Tibial artery (tissue), 4 donors: ENCODE measurements at regions not wholly inside any gene's neighbourhood (a gene's known extent, or its start where the extent isn't known, plus 50 kb on each side); places are given as distances from the start of the nearest gene placed in this dataset.

Source experiments
- DNase-seq, 2 donors: peaks; one replicate each; pipeline ENCODE4 v3.0.0-alpha.2; 2019
- H3K27ac ChIP-seq, 2 donors: fragments of 200-600 bp; sonication (generic) in 1 of 2; 1 replicate in 1 of 2; 2 replicates in 1 of 2; pipeline ENCODE4 v1.5.1; 2018 to 2019; ENCODE audit warnings: mild to moderate bottlenecking in 1 of 2
- H3K27me3 ChIP-seq, 2 donors: fragments of 200-600 bp; sonication (generic) in 1 of 2; one replicate each; pipeline versions ENCODE4 v1.5.1 to v1.6.0; 2016 to 2019
- H3K36me3 ChIP-seq, 3 donors: fragments of 200-600 bp; sonication (generic) in 2 of 3; one replicate each; pipeline ENCODE4 v1.5.1; 2016 to 2019; ENCODE audit warnings: mild to moderate bottlenecking in 2 of 3
- H3K4me1 ChIP-seq, 4 donors: fragments of 200-600 bp; sonication (generic) in 2 of 4; 1 replicate in 3 of 4; 2 replicates in 1 of 4; pipeline ENCODE4 v1.5.1; 2016 to 2019
- H3K4me3 ChIP-seq, 2 donors: fragments of 200-600 bp; sonication (generic) in 1 of 2; 1 replicate in 1 of 2; 2 replicates in 1 of 2; pipeline ENCODE4 v1.5.1; 2018 to 2019; ENCODE audit warnings: mild to moderate bottlenecking in 2 of 2
- H3K9me3 ChIP-seq, 3 donors: fragments of 200-600 bp; sonication (generic) in 1 of 3; one replicate each; pipeline ENCODE4 v1.5.1; 2016 to 2019
- intact Hi-C: fragments of 100-400 bp; cut with DNase I; formaldehyde crosslinking; loops from one replicate; pipeline ENCODE4 v1.15.0; 2023; ENCODE audit warnings: low total_unique reads
- TF ChIP-seq, protein P1 (sequence below), 2 experiments: fragments of 200-600 bp in 1 of 2; fragments of 450-650 bp in 1 of 2; IDR thresholded peaks; one replicate each; pipeline ENCODE4 v1.5.1; 2017 to 2019; ENCODE audit warnings: antibody characterized with exemption in 2 of 2, mild to moderate bottlenecking in 1 of 2, moderate library complexity in 1 of 2

DNA sequence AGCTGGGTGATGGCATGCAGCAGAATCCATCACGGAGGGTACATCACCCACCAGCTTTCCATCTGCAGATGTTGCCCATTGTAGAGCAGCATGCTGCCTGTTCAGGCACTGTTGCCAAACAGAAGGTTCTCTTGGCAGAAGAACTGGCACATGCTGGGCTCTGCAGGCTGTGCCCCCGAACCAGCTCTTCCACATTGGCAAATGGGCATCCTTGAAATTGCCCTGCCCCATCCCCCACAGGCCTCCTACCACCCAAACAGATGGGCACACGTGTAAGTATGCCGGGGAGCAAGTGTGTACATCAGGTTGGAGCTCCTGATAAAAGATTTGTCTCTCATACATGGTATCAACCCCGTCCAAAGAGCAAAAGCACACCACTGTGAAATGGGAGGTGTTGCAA is 220.3 kb upstream of the TAS2R1 start:
- no peaks in the 10 kb centered on the region for H3K4me1 ChIP-seq
- H3K27ac ChIP-seq: no peak overlapping the region
- no peaks in the 10 kb centered on the region for H3K27me3 ChIP-seq
- intact Hi-C loops: no loop called here
- no peaks in the 10 kb centered on the region for H3K36me3 ChIP-seq
- TF ChIP-seq, protein P1, sequence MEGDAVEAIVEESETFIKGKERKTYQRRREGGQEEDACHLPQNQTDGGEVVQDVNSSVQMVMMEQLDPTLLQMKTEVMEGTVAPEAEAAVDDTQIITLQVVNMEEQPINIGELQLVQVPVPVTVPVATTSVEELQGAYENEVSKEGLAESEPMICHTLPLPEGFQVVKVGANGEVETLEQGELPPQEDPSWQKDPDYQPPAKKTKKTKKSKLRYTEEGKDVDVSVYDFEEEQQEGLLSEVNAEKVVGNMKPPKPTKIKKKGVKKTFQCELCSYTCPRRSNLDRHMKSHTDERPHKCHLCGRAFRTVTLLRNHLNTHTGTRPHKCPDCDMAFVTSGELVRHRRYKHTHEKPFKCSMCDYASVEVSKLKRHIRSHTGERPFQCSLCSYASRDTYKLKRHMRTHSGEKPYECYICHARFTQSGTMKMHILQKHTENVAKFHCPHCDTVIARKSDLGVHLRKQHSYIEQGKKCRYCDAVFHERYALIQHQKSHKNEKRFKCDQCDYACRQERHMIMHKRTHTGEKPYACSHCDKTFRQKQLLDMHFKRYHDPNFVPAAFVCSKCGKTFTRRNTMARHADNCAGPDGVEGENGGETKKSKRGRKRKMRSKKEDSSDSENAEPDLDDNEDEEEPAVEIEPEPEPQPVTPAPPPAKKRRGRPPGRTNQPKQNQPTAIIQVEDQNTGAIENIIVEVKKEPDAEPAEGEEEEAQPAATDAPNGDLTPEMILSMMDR (IDR thresholded peaks at IDR 0.05): no peak
- no peaks in the 10 kb centered on the region for H3K9me3 ChIP-seq
- no peak for DNase-seq
- H3K4me3 ChIP-seq: no peak overlapping the region

DNA sequence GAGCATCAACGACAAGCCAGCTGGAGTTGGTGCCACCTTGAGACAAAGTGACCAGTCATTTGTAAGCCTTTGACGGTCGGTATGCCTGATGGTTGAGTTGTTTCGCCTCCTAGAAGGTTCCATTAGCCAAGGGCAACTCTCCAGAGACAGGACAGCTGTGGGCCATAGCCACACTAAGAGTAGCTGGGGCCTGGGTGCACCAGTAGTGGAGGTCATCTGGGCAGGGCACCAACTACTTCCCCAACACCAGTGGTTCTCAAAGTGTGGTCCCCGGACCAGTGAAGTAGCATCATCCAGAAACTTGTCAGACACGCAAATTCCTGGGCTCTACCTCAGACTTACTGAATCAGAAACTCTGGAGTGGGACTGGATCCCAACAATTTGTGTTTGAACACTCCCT is 217.5 kb upstream of the TAS2R1 start:
- H3K27me3 ChIP-seq: no peaks in the 10 kb centered on the region
- H3K36me3 ChIP-seq: no peaks in the 10 kb centered on the region
- DNase-seq: no peak
- H3K27ac ChIP-seq: no peak overlapping the region
- TF ChIP-seq, protein P1 (IDR thresholded peaks at IDR 0.05): no peak
- no peaks in the 10 kb centered on the region for H3K9me3 ChIP-seq
- no peaks in the 10 kb centered on the region for H3K4me1 ChIP-seq
- intact Hi-C loops: no loop called here
- H3K4me3 ChIP-seq: no peak overlapping the region

DNA sequence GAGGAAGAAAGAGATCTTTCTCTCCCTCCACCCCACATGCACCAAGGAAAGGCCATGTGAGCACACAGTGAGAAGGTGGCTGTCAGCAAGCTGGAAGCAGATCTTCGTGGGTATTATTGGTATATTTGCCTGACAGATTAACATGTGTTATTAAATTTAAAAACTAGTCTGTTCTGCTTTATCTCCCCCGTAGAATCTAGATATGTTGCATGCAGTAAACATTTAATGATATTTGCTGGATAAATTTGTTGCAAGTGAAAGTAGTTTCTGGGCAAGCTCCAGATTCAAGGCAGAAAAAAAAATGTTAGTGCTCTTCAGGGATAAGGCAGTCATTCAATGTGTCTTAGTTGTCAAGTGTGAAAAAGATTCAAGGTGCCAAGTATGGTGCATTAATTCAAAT is 215.0 kb upstream of the TAS2R1 start:
- TF ChIP-seq, protein P1 (IDR thresholded peaks at IDR 0.05): no peak
- H3K9me3 ChIP-seq: no peaks in the 10 kb centered on the region
- DNase-seq: no peak
- H3K36me3 ChIP-seq: no peaks in the 10 kb centered on the region
- no peaks in the 10 kb centered on the region for H3K27me3 ChIP-seq
- no peak overlapping the region for H3K4me3 ChIP-seq
- H3K4me1 ChIP-seq: no peaks in the 10 kb centered on the region
- H3K27ac ChIP-seq: no peak overlapping the region
- intact Hi-C loops: no loop called here

DNA sequence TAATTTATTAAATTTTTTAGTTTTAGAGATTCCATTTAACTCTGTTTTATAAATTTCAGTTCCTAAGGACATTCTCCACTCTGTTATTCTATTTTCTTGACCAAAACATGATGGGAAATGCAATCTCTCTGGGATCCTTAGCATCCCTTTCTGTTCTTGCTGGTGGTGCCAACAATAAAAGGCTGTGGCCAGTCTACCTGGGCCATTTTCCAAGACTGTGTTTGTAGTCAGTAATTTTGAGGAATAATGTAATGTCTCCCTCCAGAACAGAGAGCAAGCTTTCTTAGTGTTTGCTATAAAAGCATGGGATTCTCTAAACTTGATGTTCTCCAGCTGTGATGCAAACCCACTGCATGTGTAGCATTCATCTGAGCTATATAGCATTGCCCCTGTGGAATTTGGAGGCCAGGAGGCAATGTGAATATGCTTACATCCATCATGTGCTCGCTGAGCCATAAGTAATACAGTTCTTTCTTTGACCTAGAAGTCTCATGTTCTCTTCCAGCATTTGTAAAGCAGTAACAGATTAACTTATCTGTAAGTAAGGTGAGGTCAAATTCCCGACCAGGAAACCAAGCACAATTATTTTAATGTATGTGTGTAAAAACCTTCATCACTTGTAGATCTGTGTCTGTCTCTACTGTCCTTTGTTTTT is 211.5 kb upstream of the TAS2R1 start:
- Histone ChIP-seq H3K4me1 (no peaks in the 10 kb centered on the region), H3K4me3 (no peak overlapping the region), H3K9me3 (no peaks in the 10 kb centered on the region), H3K27me3 (no peaks in the 10 kb centered on the region), H3K36me3 (no peaks in the 10 kb centered on the region), H3K27ac (no peak overlapping the region)
- TF ChIP-seq, protein P1 (IDR thresholded peaks at IDR 0.05): no peak
- no peak for DNase-seq
- intact Hi-C loops: no loop called here

DNA sequence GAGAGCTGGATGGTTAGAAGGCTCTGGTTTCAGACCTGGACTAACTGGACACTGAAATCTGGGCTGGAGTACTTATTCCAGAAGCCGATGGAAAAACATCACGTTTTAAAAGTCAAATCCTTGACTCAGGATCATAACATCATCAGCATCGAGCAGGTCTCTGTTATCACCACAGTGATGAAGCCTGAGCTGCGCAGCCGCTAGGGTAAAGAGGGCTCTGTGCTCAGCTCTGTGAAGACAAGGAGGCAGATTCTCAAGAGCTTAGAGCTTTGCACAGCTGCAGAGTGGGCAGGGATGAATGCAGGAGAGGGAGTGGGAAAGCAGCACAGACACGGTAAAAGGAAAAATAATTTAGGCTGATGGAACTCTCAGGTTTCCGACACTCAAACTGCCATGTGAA is 208.8 kb upstream of the TAS2R1 start:
- no peaks in the 10 kb centered on the region for H3K27me3 ChIP-seq
- H3K36me3 ChIP-seq: no peaks in the 10 kb centered on the region
- H3K9me3 ChIP-seq: no peaks in the 10 kb centered on the region
- TF ChIP-seq, protein P1 (IDR thresholded peaks at IDR 0.05): no peak
- intact Hi-C loops: no loop called here
- DNase-seq: no peak
- no peak overlapping the region for H3K4me3 ChIP-seq
- no peaks in the 10 kb centered on the region for H3K4me1 ChIP-seq
- H3K27ac ChIP-seq: no peak overlapping the region
